ENCODE measurements at regions not wholly inside any gene's neighbourhood (a gene's known extent, or its start where the extent isn't known, plus 50 kb on each side); places are given as distances from the start of the nearest gene placed in this dataset.

- TF ChIP-seq CTCF (IDR thresholded peaks at IDR 0.05; ENCODE audit: insufficient read depth, low read length, poor library complexity, severe bottlenecking), result no peak
Observed at GRCh38 chr2:226660124-226660523, 139.5 kb downstream of the IRS1 start.

GRCh38 chr2:226659410-226659809 is 140.2 kb downstream of the IRS1 start:
- no peaks in the 10 kb centered on the region for H3K27me3 ChIP-seq (replicated peaks; ENCODE audit: control insufficient read depth, insufficient read depth, low read length)
- H3K4me3 ChIP-seq (replicated peaks; ENCODE audit: low read depth, low read length), result no peak overlapping the region
- DNase-seq (ENCODE audit: extremely low read depth, insufficient read length), result no peak
- TF ChIP-seq CTCF (IDR thresholded peaks at IDR 0.05; ENCODE audit: insufficient read depth, low read length, poor library complexity, severe bottlenecking), result no peak
- no peaks in the 10 kb centered on the region for H3K36me3 ChIP-seq (ENCODE audit: control insufficient read depth, insufficient read depth, low read length)

More at GRCh38 chr2:226660124-226660523, 139.5 kb downstream of the IRS1 start:
- no peaks in the 10 kb centered on the region for H3K27me3 ChIP-seq (replicated peaks; ENCODE audit: control insufficient read depth, insufficient read depth, low read length)
- H3K4me3 ChIP-seq (replicated peaks; ENCODE audit: low read depth, low read length), result no peak overlapping the region
- DNase-seq (ENCODE audit: extremely low read depth, insufficient read length), result no peak
- H3K36me3 ChIP-seq (ENCODE audit: control insufficient read depth, insufficient read depth, low read length), result no peaks in the 10 kb centered on the region

GRCh38 chr2:226658555-226658954 is 141.1 kb downstream of the IRS1 start:
- no peaks in the 10 kb centered on the region for H3K27me3 ChIP-seq (replicated peaks; ENCODE audit: control insufficient read depth, insufficient read depth, low read length)
- no peak for TF ChIP-seq CTCF (IDR thresholded peaks at IDR 0.05; ENCODE audit: insufficient read depth, low read length, poor library complexity, severe bottlenecking)
- no peak overlapping the region for H3K4me3 ChIP-seq (replicated peaks; ENCODE audit: low read depth, low read length)
- DNase-seq (ENCODE audit: extremely low read depth, insufficient read length), result no peak
- H3K36me3 ChIP-seq (ENCODE audit: control insufficient read depth, insufficient read depth, low read length), result no peaks in the 10 kb centered on the region

- TF ChIP-seq CTCF (IDR thresholded peaks at IDR 0.05; ENCODE audit: insufficient read depth, low read length, poor library complexity, severe bottlenecking), result no peak
- Histone ChIP-seq H3K4me3 (replicated peaks; ENCODE audit: low read depth, low read length) (no peak overlapping the region), H3K36me3 (ENCODE audit: control insufficient read depth, insufficient read depth, low read length) (no peaks in the 10 kb centered on the region), H3K27me3 (replicated peaks; ENCODE audit: control insufficient read depth, insufficient read depth, low read length) (no peaks in the 10 kb centered on the region)
- no peak for DNase-seq (ENCODE audit: extremely low read depth, insufficient read length)
Observed at GRCh38 chr2:226657340-226658053, 142.1 kb downstream of the IRS1 start.

GRCh38 chr2:226656367-226656766 is 143.3 kb downstream of the IRS1 start:
- no peaks in the 10 kb centered on the region for H3K27me3 ChIP-seq (replicated peaks; ENCODE audit: control insufficient read depth, insufficient read depth, low read length)
- no peak overlapping the region for H3K4me3 ChIP-seq (replicated peaks; ENCODE audit: low read depth, low read length)
- no peak for DNase-seq (ENCODE audit: extremely low read depth, insufficient read length)
- TF ChIP-seq CTCF (IDR thresholded peaks at IDR 0.05; ENCODE audit: insufficient read depth, low read length, poor library complexity, severe bottlenecking), result no peak
- H3K36me3 ChIP-seq (ENCODE audit: control insufficient read depth, insufficient read depth, low read length), result no peaks in the 10 kb centered on the region

GRCh38 chr2:226655871-226656270 is 143.7 kb downstream of the IRS1 start:
- TF ChIP-seq CTCF (IDR thresholded peaks at IDR 0.05; ENCODE audit: insufficient read depth, low read length, poor library complexity, severe bottlenecking), result no peak
- no peaks in the 10 kb centered on the region for H3K36me3 ChIP-seq (ENCODE audit: control insufficient read depth, insufficient read depth, low read length)
- H3K4me3 ChIP-seq (replicated peaks; ENCODE audit: low read depth, low read length), result no peak overlapping the region
- no peaks in the 10 kb centered on the region for H3K27me3 ChIP-seq (replicated peaks; ENCODE audit: control insufficient read depth, insufficient read depth, low read length)
- no peak for DNase-seq (ENCODE audit: extremely low read depth, insufficient read length)

Measured in GM06990 (cell line).